ENCODE measurements at regions not wholly inside any gene's neighbourhood (a gene's known extent, or its start where the extent isn't known, plus 50 kb on each side); places are given as distances from the start of the nearest gene placed in this dataset.

GRCh38 chr4:138576684-138577083 is 334.5 kb upstream of the SLC7A11 start:
- DNase-seq (ENCODE audit: low read depth, low spot score) = no peak
- TF ChIP-seq SUZ12 (IDR thresholded peaks at IDR 0.05; ENCODE audit: extremely low read depth, insufficient read depth, insufficient read length) (no peak), ZNF274 (IDR thresholded peaks at IDR 0.05; ENCODE audit: low read depth, low read length) (no peak), YY1 (IDR thresholded peaks at IDR 0.05; ENCODE audit: insufficient read depth, insufficient read length) (no peak)
- Histone ChIP-seq H3K9me3 (ENCODE audit: insufficient read depth, low read length) (peaks cover 20% of the 10 kb centered on the region), H3K36me3 (ENCODE audit: insufficient read depth, insufficient read length, low read length) (no peaks in the 10 kb centered on the region), H3K4me3 (ENCODE audit: insufficient read length, low read depth) (no peak overlapping the region), H3K9ac (ENCODE audit: insufficient read length, low read depth) (no peak overlapping the region), H3K4me1 (ENCODE audit: insufficient read depth, insufficient read length) (no peaks in the 10 kb centered on the region), H3K27me3 (ENCODE audit: insufficient read depth, insufficient read length) (no peaks in the 10 kb centered on the region)

GRCh38 chr4:138573246-138573645 is 331.1 kb upstream of the SLC7A11 start:
- TF ChIP-seq ZNF274 (IDR thresholded peaks at IDR 0.05; ENCODE audit: low read depth, low read length) = no peak
- TF ChIP-seq YY1 (IDR thresholded peaks at IDR 0.05; ENCODE audit: insufficient read depth, insufficient read length) = no peak
- no peak for TF ChIP-seq SUZ12 (IDR thresholded peaks at IDR 0.05; ENCODE audit: extremely low read depth, insufficient read depth, insufficient read length)
- peaks cover 9% of the 10 kb centered on the region for H3K9me3 ChIP-seq (ENCODE audit: insufficient read depth, low read length)
- no peaks in the 10 kb centered on the region for H3K27me3 ChIP-seq (ENCODE audit: insufficient read depth, insufficient read length)
- no peak overlapping the region for H3K9ac ChIP-seq (ENCODE audit: insufficient read length, low read depth)
- no peaks in the 10 kb centered on the region for H3K36me3 ChIP-seq (ENCODE audit: insufficient read depth, insufficient read length, low read length)
- H3K4me3 ChIP-seq (ENCODE audit: insufficient read length, low read depth) = no peak overlapping the region
- DNase-seq (ENCODE audit: low read depth, low spot score) = no peak
- H3K4me1 ChIP-seq (ENCODE audit: insufficient read depth, insufficient read length) = no peaks in the 10 kb centered on the region

GRCh38 chr4:138572007-138572406 is 329.9 kb upstream of the SLC7A11 start:
- H3K4me3 ChIP-seq (ENCODE audit: insufficient read length, low read depth) = no peak overlapping the region
- H3K9me3 ChIP-seq (ENCODE audit: insufficient read depth, low read length) = no peaks in the 10 kb centered on the region
- H3K4me1 ChIP-seq (ENCODE audit: insufficient read depth, insufficient read length) = no peaks in the 10 kb centered on the region
- H3K27me3 ChIP-seq (ENCODE audit: insufficient read depth, insufficient read length) = no peaks in the 10 kb centered on the region
- no peak for DNase-seq (ENCODE audit: low read depth, low spot score)
- H3K9ac ChIP-seq (ENCODE audit: insufficient read length, low read depth) = no peak overlapping the region
- TF ChIP-seq ZNF274 (IDR thresholded peaks at IDR 0.05; ENCODE audit: low read depth, low read length) (no peak), SUZ12 (IDR thresholded peaks at IDR 0.05; ENCODE audit: extremely low read depth, insufficient read depth, insufficient read length) (no peak), YY1 (IDR thresholded peaks at IDR 0.05; ENCODE audit: insufficient read depth, insufficient read length) (no peak)
- no peaks in the 10 kb centered on the region for H3K36me3 ChIP-seq (ENCODE audit: insufficient read depth, insufficient read length, low read length)

- no peak overlapping the region for H3K4me3 ChIP-seq (ENCODE audit: insufficient read length, low read depth)
- DNase-seq (ENCODE audit: low read depth, low spot score) = no peak
- no peak overlapping the region for H3K9ac ChIP-seq (ENCODE audit: insufficient read length, low read depth)
- H3K9me3 ChIP-seq (ENCODE audit: insufficient read depth, low read length) = no peaks in the 10 kb centered on the region
- no peaks in the 10 kb centered on the region for H3K27me3 ChIP-seq (ENCODE audit: insufficient read depth, insufficient read length)
- no peaks in the 10 kb centered on the region for H3K4me1 ChIP-seq (ENCODE audit: insufficient read depth, insufficient read length)
- TF ChIP-seq SUZ12 (IDR thresholded peaks at IDR 0.05; ENCODE audit: extremely low read depth, insufficient read depth, insufficient read length) (no peak), YY1 (IDR thresholded peaks at IDR 0.05; ENCODE audit: insufficient read depth, insufficient read length) (no peak), ZNF274 (IDR thresholded peaks at IDR 0.05; ENCODE audit: low read depth, low read length) (no peak)
- H3K36me3 ChIP-seq (ENCODE audit: insufficient read depth, insufficient read length, low read length) = no peaks in the 10 kb centered on the region
Observed at GRCh38 chr4:138567696-138568095, 325.5 kb upstream of the SLC7A11 start.

GRCh38 chr4:138565576-138565975 is 323.4 kb upstream of the SLC7A11 start:
- no peaks in the 10 kb centered on the region; the same call in 1 of the 2 replicates for H3K9me3 ChIP-seq (ENCODE audit: insufficient read depth, low read length)
- no peak overlapping the region for H3K4me3 ChIP-seq (ENCODE audit: insufficient read length, low read depth)
- H3K36me3 ChIP-seq (ENCODE audit: insufficient read depth, insufficient read length, low read length) = no peaks in the 10 kb centered on the region
- H3K27me3 ChIP-seq (ENCODE audit: insufficient read depth, insufficient read length) = no peaks in the 10 kb centered on the region
- TF ChIP-seq SUZ12 (IDR thresholded peaks at IDR 0.05; ENCODE audit: extremely low read depth, insufficient read depth, insufficient read length) (no peak), YY1 (IDR thresholded peaks at IDR 0.05; ENCODE audit: insufficient read depth, insufficient read length) (no peak), ZNF274 (IDR thresholded peaks at IDR 0.05; ENCODE audit: low read depth, low read length) (no peak)
- DNase-seq (ENCODE audit: low read depth, low spot score) = no peak
- no peaks in the 10 kb centered on the region for H3K4me1 ChIP-seq (ENCODE audit: insufficient read depth, insufficient read length)
- no peak overlapping the region for H3K9ac ChIP-seq (ENCODE audit: insufficient read length, low read depth)

- TF ChIP-seq ZNF274 (IDR thresholded peaks at IDR 0.05; ENCODE audit: low read depth, low read length) (no peak), YY1 (IDR thresholded peaks at IDR 0.05; ENCODE audit: insufficient read depth, insufficient read length) (no peak), SUZ12 (IDR thresholded peaks at IDR 0.05; ENCODE audit: extremely low read depth, insufficient read depth, insufficient read length) (no peak)
- no peak overlapping the region for H3K9ac ChIP-seq (ENCODE audit: insufficient read length, low read depth)
- no peaks in the 10 kb centered on the region; the same call in 1 of the 2 replicates for H3K9me3 ChIP-seq (ENCODE audit: insufficient read depth, low read length)
Observed at GRCh38 chr4:138562544-138562991, 320.4 kb upstream of the SLC7A11 start.

GRCh38 chr4:138561906-138562305 is 319.8 kb upstream of the SLC7A11 start:
- TF ChIP-seq ZNF274 (IDR thresholded peaks at IDR 0.05; ENCODE audit: low read depth, low read length) = no peak
- no peak for TF ChIP-seq SUZ12 (IDR thresholded peaks at IDR 0.05; ENCODE audit: extremely low read depth, insufficient read depth, insufficient read length)
- no peak for TF ChIP-seq YY1 (IDR thresholded peaks at IDR 0.05; ENCODE audit: insufficient read depth, insufficient read length)
- H3K9ac ChIP-seq (ENCODE audit: insufficient read length, low read depth) = no peak overlapping the region
- no peaks in the 10 kb centered on the region for H3K27me3 ChIP-seq (ENCODE audit: insufficient read depth, insufficient read length)
- H3K4me3 ChIP-seq (ENCODE audit: insufficient read length, low read depth) = no peak overlapping the region
- no peaks in the 10 kb centered on the region for H3K36me3 ChIP-seq (ENCODE audit: insufficient read depth, insufficient read length, low read length)
- H3K4me1 ChIP-seq (ENCODE audit: insufficient read depth, insufficient read length) = no peaks in the 10 kb centered on the region
- no peaks in the 10 kb centered on the region; the same call in 1 of the 2 replicates for H3K9me3 ChIP-seq (ENCODE audit: insufficient read depth, low read length)
- DNase-seq (ENCODE audit: low read depth, low spot score) = no peak

More at GRCh38 chr4:138562544-138562991, 320.4 kb upstream of the SLC7A11 start:
- Histone ChIP-seq H3K4me1 (ENCODE audit: insufficient read depth, insufficient read length) (no peaks in the 10 kb centered on the region), H3K4me3 (ENCODE audit: insufficient read length, low read depth) (no peak overlapping the region), H3K36me3 (ENCODE audit: insufficient read depth, insufficient read length, low read length) (no peaks in the 10 kb centered on the region), H3K27me3 (ENCODE audit: insufficient read depth, insufficient read length) (no peaks in the 10 kb centered on the region)
- DNase-seq (ENCODE audit: low read depth, low spot score) = no peak
